ENCODE measurements at regions not wholly inside any gene's neighbourhood (a gene's known extent, or its start where the extent isn't known, plus 50 kb on each side); places are given as distances from the start of the nearest gene placed in this dataset.

DNA sequence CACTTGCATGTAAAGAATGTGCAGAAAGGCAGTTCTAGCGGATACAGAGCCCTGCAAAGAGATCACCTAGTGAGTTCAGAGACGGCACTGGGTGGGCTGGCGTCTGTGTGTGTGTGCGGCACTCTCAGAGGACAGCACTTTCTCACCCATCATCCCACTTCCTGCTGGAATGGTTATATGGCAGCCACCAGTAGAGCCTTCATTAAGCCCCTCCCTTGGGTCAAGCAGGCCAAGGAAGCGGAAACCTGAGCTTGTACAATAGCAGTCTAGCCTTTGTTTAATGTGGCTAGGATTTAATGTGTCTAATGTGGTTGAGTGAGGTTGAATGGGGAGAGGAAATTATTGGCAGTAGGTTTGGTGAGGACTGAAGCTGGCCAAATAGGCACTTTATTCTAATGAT is 88.3 kb upstream of the ELAC2 start:
- no peaks in the 10 kb centered on the region; the same call in 1 of the 2 replicates for H3K9me3 ChIP-seq (ENCODE audit: control insufficient read depth, insufficient read depth, low read depth, low read length)
- no peak overlapping the region for H3K4me3 ChIP-seq (ENCODE audit: low read depth, low read length)
- no peaks in the 10 kb centered on the region for H3K36me3 ChIP-seq (ENCODE audit: control insufficient read depth in 2 of 2, insufficient read depth in 1 of 2, low read length in 2 of 2)
- TF ChIP-seq EGR2 (tag by site-specific recombination; IDR thresholded peaks at IDR 0.05; ENCODE audit: low read depth) (no peak), ZNF785 (tag by site-specific recombination; IDR thresholded peaks at IDR 0.05) (no peak), ZNF133 (tag by site-specific recombination; IDR thresholded peaks at IDR 0.05) (no peak), ZNF155 (tag by site-specific recombination; IDR thresholded peaks at IDR 0.05) (no peak), ZSCAN18 (tag by site-specific recombination; IDR thresholded peaks at IDR 0.05) (no peak), HIC1 (tag by site-specific recombination; IDR thresholded peaks at IDR 0.05) (no peak), ZNF707 (tag by site-specific recombination; IDR thresholded peaks at IDR 0.05) (no peak)
- TF ChIP-seq, protein P1, sequence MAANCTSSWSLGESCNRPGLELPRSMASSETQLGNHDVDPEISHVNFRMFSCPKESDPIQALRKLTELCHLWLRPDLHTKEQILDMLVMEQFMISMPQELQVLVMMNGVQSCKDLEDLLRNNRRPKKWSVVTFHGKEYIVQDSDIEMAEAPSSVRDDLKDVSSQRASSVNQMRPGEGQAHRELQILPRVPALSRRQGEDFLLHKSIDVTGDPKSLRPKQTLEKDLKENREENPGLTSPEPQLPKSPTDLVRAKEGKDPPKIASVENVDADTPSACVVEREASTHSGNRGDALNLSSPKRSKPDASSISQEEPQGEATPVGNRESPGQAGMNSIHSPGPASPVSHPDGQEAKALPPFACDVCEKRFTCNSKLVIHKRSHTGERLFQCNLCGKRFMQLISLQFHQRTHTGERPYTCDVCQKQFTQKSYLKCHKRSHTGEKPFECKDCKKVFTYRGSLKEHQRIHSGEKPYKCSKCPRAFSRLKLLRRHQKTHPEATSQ (tag by site-specific recombination; IDR thresholded peaks at IDR 0.05): no peak
- ChIA-PET CTCF (interaction anchor here (0.6 to 2.1 kb wide), 3 partner anchors 9 to 60 kb away, joined by 3 to 10 read pairs (median 3); no protein-coding TSS in a partner anchor), POLR2A (no interaction called here)
- no peaks in the 10 kb centered on the region for H3K4me1 ChIP-seq (ENCODE audit: control insufficient read depth, insufficient read depth, low read length)
- no peak overlapping the region for H3K27ac ChIP-seq (ENCODE audit: extremely low read depth, low read depth, low read length)

GRCh38 chr17:13104576-13104975 is 86.7 kb upstream of the ELAC2 start:
- POLR2A ChIA-PET: no interaction called here
- H3K36me3 ChIP-seq (ENCODE audit: control insufficient read depth in 2 of 2, insufficient read depth in 1 of 2, low read length in 2 of 2): no peaks in the 10 kb centered on the region
- H3K4me1 ChIP-seq (ENCODE audit: control insufficient read depth, insufficient read depth, low read length): no peaks in the 10 kb centered on the region
- TF ChIP-seq ZFP3 (tag by site-specific recombination; IDR thresholded peaks at IDR 0.05; ENCODE audit: low read depth): no peak
- TF ChIP-seq ZNF132 (tag by site-specific recombination; IDR thresholded peaks at IDR 0.05; ENCODE audit: borderline replicate concordance): no peak
- TF ChIP-seq ZNF248 (tag by site-specific recombination; IDR thresholded peaks at IDR 0.05): no peak
- TF ChIP-seq, protein P1 (tag by site-specific recombination; IDR thresholded peaks at IDR 0.05): no peak
- TF ChIP-seq ZNF544 (tag by site-specific recombination; IDR thresholded peaks at IDR 0.05): no peak
- no peak for TF ChIP-seq ZNF391 (tag by site-specific recombination; IDR thresholded peaks at IDR 0.05; ENCODE audit: borderline replicate concordance, low read depth)
- no peak for TF ChIP-seq ZNF114 (tag by site-specific recombination; IDR thresholded peaks at IDR 0.05)
- TF ChIP-seq ZNF837 (tag by site-specific recombination; IDR thresholded peaks at IDR 0.05): no peak
- no peak for TF ChIP-seq GLIS1 (tag by site-specific recombination; IDR thresholded peaks at IDR 0.05)
- TF ChIP-seq ZNF157 (tag by site-specific recombination; IDR thresholded peaks at IDR 0.05): no peak
- TF ChIP-seq BCL11A (tag by site-specific recombination; IDR thresholded peaks at IDR 0.05; ENCODE audit: low read depth): no peak
- TF ChIP-seq ZNF423 (tag by site-specific recombination; IDR thresholded peaks at IDR 0.05): no peak
- TF ChIP-seq TRIM28 (IDR thresholded peaks at IDR 0.05; ENCODE audit: borderline replicate concordance, low read length): no peak
- no peak for TF ChIP-seq ZNF266 (tag by site-specific recombination; IDR thresholded peaks at IDR 0.05; ENCODE audit: low read depth)
- TF ChIP-seq, protein P2, sequence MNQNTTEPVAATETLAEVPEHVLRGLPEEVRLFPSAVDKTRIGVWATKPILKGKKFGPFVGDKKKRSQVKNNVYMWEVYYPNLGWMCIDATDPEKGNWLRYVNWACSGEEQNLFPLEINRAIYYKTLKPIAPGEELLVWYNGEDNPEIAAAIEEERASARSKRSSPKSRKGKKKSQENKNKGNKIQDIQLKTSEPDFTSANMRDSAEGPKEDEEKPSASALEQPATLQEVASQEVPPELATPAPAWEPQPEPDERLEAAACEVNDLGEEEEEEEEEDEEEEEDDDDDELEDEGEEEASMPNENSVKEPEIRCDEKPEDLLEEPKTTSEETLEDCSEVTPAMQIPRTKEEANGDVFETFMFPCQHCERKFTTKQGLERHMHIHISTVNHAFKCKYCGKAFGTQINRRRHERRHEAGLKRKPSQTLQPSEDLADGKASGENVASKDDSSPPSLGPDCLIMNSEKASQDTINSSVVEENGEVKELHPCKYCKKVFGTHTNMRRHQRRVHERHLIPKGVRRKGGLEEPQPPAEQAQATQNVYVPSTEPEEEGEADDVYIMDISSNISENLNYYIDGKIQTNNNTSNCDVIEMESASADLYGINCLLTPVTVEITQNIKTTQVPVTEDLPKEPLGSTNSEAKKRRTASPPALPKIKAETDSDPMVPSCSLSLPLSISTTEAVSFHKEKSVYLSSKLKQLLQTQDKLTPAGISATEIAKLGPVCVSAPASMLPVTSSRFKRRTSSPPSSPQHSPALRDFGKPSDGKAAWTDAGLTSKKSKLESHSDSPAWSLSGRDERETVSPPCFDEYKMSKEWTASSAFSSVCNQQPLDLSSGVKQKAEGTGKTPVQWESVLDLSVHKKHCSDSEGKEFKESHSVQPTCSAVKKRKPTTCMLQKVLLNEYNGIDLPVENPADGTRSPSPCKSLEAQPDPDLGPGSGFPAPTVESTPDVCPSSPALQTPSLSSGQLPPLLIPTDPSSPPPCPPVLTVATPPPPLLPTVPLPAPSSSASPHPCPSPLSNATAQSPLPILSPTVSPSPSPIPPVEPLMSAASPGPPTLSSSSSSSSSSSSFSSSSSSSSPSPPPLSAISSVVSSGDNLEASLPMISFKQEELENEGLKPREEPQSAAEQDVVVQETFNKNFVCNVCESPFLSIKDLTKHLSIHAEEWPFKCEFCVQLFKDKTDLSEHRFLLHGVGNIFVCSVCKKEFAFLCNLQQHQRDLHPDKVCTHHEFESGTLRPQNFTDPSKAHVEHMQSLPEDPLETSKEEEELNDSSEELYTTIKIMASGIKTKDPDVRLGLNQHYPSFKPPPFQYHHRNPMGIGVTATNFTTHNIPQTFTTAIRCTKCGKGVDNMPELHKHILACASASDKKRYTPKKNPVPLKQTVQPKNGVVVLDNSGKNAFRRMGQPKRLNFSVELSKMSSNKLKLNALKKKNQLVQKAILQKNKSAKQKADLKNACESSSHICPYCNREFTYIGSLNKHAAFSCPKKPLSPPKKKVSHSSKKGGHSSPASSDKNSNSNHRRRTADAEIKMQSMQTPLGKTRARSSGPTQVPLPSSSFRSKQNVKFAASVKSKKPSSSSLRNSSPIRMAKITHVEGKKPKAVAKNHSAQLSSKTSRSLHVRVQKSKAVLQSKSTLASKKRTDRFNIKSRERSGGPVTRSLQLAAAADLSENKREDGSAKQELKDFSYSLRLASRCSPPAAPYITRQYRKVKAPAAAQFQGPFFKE (tag by site-specific recombination; IDR thresholded peaks at IDR 0.05; ENCODE audit: borderline replicate concordance): no peak
- no peak overlapping the region for H3K27ac ChIP-seq (ENCODE audit: extremely low read depth, low read depth, low read length)
- CTCF ChIA-PET: interaction anchor here (0.9 to 2.3 kb wide), 3 partner anchors 10 to 80 kb away, joined by 4 to 10 read pairs (median 8); no protein-coding TSS in a partner anchor
- no peak overlapping the region for H3K4me3 ChIP-seq (ENCODE audit: low read depth, low read length)
- H3K9me3 ChIP-seq (ENCODE audit: control insufficient read depth, insufficient read depth, low read depth, low read length): no peaks in the 10 kb centered on the region
